NCI-H128 (cell line): ENCODE measurements at regions not wholly inside any gene's neighbourhood (a gene's known extent, or its start where the extent isn't known, plus 50 kb on each side); places are given as distances from the start of the nearest gene placed in this dataset.
"Not testable (repeated sequence)": the region's sequence is repeated elsewhere in the genome, so short reads cannot be mapped to it uniquely, and the experiment has no call there.

Experiments used
- DNase-seq: peaks from one replicate; lab custom pipeline; 2025; ENCODE audit not compliant: unreplicated experiment; lab: John Stamatoyannopoulos, UW

DNA sequence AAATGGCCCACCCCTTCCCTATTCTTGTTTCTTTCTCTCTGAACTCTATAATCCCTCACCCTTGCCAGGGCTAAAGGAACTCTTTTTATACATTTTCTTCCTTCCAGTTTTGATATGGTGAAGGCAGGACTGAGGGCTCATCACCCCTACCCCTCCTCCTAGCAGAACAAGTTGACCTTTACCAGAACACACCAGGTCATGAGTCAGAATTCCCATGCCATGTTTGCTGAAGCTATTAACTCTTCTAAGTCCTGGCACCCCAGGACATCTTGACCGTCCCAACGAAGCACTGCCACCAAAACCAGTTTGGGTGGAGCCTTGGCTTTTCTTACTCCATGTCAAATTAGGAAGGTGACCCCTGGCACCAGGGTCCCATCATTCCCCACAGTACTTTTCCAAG lies 57.5 kb upstream of the DYNLT3 start:
- no peak for DNase-seq

DNA sequence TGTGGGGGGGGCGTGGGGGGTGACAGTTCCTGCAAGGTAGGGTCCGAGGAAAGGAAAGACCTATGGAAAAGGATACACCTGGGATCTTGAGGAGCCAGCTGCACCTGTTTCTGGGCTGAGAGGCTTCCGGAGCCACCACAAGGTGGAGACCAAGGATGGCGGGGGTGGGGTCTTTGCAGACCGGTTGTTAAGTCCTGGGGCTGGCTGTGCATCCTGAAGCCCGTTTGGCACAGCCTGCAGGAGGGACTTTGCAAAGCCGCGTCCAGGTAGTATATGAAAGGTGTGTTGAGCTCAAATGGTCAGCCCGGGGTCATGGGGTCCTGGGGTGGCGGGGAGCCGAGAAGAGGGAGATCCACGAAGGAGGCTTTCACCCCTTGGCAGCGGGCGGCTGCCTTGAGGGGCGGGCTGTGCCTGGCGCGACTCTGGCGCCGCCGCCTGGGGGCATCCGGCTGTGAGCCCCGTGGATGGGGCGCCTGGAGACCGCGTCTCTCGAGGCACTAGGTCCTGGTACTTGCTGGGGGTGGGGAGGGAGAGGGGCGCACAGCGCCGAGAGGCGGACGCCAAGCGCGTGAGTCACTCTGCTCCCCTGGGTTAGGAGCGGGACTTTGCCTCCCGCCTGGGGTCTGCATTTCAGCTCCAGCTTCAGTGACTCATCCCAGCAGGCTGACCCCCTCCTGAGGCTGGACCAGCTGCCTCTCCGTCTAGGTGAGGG lies 58.2 kb upstream of the DYNLT3 start:
- DNase-seq: peak; percentile 17

DNA sequence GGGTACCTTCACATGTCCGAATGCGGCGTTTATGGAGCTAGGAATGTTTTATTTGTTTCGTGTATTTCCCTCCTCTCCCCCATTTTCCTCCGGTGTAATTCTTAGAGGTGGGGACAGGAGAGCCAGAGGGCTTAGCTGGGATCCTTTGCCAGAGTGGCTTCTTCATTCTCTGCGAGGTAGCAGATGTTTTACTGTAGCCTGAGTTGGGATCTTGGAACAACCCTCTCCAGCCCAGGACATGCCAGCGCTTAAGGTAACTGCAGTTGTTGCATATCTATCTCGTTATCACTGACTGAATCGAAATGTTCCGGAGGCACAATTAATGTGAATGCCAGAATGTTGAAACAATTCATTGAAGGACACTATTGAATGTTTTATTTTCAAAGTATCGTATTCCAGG lies 59.0 kb upstream of the DYNLT3 start:
- DNase-seq: no peak

DNA sequence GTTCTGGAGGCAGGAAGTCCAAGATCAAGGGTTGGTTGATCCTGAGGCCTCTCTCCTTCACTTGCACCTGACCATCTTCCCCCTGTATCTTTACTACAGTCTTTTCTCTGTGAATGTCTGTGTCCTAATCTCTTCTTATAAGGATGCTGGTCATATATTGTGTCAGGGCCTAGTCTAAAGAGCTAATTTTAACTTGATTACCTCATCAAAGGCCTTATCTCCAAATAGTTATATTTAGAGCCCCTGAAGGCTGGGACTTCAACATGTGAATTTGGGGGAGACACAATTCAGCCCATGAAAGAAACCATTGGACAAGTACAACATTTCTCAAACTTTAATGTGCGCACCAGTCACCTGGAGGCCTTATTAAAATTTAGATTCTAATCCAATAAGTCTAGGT lies 62.8 kb upstream of the DYNLT3 start:
- no peak for DNase-seq

DNA sequence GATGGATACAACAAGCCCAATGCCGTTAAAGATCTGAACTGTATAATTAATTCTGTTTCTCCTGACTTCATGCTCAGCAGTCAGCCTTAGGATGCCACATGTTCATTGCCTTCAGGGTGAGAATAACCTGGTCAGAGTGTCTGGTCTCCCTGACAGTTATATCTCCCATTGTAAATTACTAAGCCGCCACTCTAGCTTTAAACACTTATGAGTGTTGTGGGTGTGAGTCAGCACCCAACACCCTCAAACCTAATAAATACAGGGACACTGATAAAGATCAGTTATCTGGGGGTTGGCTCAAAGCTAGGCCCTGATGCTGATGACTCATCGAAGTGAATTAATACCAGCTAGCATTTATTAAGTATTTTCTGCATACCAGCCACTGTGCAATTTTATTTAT lies 64.9 kb upstream of the DYNLT3 start:
- no peak for DNase-seq

DNA sequence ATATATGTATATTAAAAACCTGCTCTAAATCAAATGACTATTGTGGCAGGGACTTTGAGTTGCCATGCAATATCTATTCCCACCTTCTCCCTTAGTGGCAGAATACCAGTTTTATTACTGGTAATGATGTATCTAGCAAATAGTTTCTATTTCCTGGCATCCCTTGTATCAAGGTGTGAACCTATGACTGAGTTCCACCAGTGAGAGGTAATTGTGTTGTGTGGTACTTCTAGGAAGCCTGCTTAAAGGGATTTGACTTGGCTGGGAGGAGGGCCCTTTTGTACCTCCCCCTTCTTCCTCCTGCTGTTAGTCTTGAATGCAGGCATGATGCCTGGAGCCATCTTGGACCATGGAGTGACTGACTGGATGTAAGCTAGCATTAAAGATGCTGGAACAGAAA lies 65.4 kb upstream of the DYNLT3 start:
- no peak for DNase-seq

DNA sequence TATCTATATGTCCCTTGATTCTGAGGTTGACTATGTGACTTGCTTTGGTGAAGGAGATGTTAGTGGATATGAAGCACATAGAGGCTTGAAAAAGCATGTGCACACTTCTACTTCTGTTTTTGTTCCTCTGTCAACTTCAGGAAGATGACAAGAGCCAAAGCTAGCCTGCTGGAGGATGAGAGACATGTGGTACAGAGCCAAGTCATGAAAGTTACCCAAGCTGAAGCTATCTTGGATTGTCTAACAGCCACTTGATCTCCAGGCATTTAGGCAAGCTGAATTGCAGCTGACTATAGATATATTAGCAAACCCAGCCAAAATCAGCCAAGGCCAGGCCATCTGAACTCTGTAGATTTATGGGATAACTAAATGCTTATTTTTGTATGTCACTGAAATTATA lies 70.8 kb upstream of the DYNLT3 start:
- no peak for DNase-seq

DNA sequence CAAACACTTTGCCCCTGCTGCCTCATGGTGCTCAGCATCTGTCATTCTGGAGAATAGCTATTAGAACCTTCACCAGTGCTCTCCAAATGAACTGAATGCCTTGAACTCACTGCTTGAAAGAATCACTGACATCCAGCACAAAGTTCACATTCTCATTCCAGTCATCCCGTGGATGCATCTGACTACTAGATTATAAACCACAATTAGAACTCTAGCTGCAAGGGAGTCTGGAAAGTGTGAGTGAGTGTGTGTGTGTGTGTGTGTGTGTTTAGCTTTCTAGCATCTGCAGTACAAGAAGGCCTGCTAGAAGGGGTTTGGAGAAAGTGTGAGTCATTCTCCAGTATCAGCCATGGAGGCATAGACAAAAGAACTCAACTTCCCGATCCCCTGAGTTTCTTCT lies 71.3 kb upstream of the DYNLT3 start:
- DNase-seq: no peak

DNA sequence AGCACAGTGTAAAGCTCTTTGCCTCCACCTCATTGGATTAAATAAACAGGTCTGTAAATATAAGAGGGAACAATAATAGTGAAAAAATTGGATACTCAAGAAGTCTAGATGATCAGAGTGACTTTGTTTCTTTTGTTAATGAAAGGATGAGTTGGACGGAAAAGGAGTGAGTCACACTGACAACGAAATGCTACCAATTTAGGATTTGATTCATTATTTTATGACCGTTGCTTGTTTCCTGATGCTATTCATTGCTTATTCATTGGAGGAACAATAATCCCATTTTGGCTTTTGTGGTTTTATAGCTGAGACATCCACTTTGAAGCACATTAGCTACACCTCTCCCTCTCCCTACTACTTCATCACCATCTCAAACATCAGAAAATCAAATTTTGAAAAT lies 74.4 kb upstream of the DYNLT3 start:
- no peak for DNase-seq

DNA sequence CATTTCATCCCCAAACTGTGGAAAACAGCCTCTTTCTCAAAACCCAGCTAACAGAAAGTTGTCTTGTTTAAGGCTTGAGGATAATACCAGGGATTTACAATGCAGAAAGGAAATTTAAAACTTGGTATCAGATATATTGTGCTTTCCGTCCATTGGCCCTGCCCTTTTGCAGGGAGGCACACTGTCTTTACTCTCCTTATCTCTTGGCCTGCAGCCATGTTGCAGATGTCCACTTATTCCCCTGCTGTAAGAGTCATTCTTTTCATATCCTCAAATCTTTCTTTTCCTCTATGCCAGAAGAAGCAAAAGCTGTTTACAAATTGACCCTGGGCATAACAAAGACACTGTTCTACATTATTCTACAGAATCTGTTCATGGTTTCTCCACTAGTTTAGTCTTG lies 75.6 kb upstream of the DYNLT3 start:
- DNase-seq: no peak

DNA sequence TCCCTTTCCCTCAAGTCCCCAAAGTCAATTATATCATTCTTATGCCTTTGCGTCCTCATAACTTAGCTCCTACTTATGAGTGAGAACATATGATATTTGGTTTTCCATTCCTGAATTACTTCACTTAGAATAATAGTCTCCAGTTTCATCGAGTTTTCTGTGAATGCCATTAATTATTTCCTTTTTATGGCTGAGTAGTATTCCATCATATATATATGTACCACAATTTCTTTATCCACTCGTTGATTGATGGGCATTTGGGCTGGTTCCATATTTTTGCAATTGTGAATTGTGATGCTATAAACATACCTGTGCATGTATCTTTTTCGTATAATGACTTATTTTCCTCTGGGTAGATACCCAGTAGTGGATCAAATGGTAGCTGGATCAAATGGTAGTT lies 78.4 kb upstream of the DYNLT3 start:
- not testable (repeated sequence) for DNase-seq

DNA sequence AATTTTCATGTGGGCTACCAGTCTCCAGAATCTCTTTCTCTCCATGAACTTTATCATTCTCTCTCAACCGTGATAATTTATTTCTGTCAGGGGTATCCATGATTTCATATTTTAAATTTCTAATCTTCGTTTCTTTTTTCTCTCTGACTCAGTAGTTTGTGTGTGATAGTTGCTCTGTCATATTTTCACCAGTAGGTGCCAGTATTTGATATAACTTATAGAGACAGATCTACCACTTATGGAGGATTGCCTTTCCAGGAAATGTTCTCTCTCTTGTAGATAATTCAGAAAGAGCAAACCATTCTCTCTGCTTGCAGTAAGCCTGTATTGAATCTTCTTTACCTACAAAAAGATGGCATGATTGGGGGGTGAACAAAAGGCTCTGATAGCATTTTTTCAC lies 79.3 kb upstream of the DYNLT3 start:
- DNase-seq: no peak

DNA sequence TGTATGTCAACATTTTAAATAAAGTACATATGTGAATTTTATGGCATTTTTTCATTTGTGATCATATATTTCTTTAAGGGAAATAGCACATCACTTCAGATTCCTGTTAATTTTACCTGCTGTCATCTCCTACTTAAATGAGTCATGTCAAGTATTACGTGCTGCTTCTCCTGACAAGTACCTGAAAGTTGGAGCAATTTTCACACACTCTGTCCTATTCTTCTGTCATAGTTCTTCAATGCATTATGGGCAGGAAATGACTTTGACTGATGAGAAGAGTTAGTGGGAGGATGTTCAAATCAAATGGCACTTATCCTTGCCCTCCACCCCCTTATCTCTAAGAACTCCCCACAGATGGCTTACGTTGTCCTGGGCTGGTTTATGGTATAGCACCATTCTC lies 64.2 kb upstream of the SYTL5 start:
- no peak for DNase-seq

DNA sequence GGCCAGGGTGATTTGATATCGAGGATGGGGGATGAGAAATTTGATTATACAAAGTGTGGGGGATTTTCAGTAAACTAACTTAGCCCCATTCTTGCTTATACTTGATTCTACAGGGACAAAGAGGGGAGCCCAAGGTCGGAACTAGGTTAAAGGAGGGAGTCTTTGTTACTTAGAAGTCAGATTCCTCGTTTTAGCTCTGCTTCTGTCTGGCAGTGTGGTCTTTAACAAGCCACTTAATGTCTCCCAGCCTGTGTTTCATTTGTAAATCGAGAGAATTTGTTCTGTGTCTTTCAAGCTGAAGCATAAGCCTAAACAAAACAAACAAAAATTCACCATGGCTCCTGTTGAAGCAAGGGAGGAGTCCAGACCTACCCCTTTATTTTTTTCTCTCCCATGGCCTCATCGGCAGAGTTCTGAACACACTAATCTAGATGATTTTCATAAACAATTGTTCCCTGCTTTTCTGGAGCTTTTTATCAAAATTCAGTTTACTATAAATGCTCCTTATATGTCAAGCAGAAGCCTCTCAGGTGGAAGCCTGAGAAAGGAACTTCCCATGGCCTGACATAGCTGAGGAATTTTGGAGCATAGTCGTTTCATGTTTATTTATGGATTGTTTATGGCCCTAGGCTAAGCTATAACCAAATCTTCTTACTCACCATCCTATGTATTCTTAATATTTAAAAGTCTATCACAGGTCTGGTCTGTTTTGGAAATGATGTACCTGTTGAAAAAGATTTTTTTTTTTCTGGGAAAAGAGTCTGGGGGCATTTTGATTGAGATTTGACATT lies 62.6 kb upstream of the SYTL5 start:
- DNase-seq: no peak

DNA sequence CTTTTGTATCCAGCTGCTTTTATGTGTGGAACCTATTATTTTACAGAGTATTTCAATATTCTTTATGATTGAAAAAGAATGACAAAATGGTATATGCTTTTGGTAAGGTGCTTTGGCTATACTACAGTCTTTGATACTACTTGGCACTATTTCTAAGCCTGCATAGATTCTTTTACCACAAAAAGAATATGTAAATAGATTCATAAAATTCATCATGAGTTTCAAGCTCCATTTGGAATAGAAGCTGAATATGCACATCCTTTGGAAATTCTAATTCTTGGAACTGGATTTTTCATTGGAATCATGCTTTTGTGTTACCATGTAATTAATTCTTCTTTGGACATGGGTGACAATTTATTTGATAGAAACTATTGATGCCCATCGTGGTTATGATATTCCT lies 60.2 kb upstream of the SYTL5 start:
- DNase-seq: no peak

DNA sequence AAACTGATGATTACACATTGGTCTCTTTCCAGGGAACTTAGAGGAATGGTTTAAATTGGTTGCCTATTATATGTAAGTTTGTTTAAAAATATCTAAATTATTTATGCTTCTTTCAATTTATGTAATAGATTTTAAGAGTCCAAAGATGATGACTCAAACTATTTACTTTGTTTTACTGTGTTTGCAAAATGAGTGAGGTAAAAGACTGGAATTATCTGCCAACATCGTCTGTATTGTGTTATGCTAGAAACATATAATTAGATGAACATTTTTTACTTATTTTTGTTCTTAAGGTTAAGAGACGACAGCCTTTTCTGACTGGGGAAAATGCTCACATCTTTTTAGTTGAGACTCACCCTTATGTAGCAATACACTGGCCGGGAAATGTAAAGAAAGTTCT lies 51.1 kb upstream of the SYTL5 start:
- DNase-seq: no peak

DNA sequence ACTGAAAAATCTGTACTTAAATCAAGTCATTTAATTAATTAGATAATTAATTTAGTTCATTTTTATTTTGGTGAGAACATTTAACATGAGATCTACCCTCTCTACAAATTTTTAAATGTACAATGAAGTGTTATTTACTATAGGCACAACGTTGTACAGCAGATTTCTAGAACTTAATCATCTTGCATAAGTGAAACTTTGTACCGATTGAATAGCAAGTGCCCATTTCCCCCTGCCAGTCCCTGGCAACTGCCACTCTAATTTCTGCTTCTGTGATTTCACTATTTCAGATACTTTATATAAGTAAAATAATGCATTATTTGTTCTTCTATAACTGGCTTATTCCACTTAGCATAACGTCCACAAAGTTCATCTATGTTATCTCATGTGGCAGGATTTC lies 50.1 kb upstream of the SYTL5 start:
- DNase-seq: no peak
